CD4-positive, CD25-positive, alpha-beta regulatory T cell (primary cell): ENCODE measurements at regions not wholly inside any gene's neighbourhood (a gene's known extent, or its start where the extent isn't known, plus 50 kb on each side); places are given as distances from the start of the nearest gene placed in this dataset.

ENCODE experiments used
- ATAC-seq, 2 donors: fragments of 150-1000 bp; cut with Tn5 transposase; one replicate each; pipeline ENCODE4 v1.10.0; 2021; ENCODE audit warnings: low read depth in 2 of 2, moderate number of reproducible peaks in 2 of 2, moderate library complexity in 1 of 2
- DNase-seq, 3 donors: peaks; one replicate each; pipeline versions ENCODE4 v3.0.0 to v3.0.0-alpha.2; 2012 to 2022; ENCODE audit warnings: mixed read lengths in 1 of 3
- H3K27ac ChIP-seq: one replicate; pipeline ENCODE4 v1.7.0; 2013; ENCODE audit warnings: mild to moderate bottlenecking, low read length; ENCODE audit not compliant: insufficient read depth, poor library complexity, severe bottlenecking
- H3K27me3 ChIP-seq: one replicate; pipeline ENCODE4 v1.7.0; 2013; ENCODE audit warnings: low read length; ENCODE audit not compliant: control insufficient read depth, insufficient read depth
- H3K36me3 ChIP-seq: one replicate; pipeline ENCODE4 v1.7.0; 2013; ENCODE audit warnings: mild to moderate bottlenecking, low read length, moderate library complexity; ENCODE audit not compliant: control insufficient read depth, insufficient read depth
- H3K4me1 ChIP-seq: 2 replicates; pipeline ENCODE4 v1.7.0; 2013; ENCODE audit warnings: mild to moderate bottlenecking, low read length; ENCODE audit not compliant: insufficient read depth, control insufficient read depth, poor library complexity, severe bottlenecking
- H3K4me3 ChIP-seq: one replicate; pipeline ENCODE4 v1.7.0; 2013; ENCODE audit warnings: low read depth, mild to moderate bottlenecking, low read length, moderate library complexity
- H3K9me3 ChIP-seq, 2 experiments: 1 replicate in 1 of 2; 2 replicates in 1 of 2; pipeline ENCODE4 v1.7.0; 2013; ENCODE audit warnings: low read length in 2 of 2, mild to moderate bottlenecking in 1 of 2, moderate library complexity in 1 of 2; ENCODE audit not compliant: control insufficient read depth in 2 of 2
- H3K27ac Mint-ChIP-seq, 3 donors: one replicate each; pipeline ENCODE4 v1.8.0; 2020 to 2022; ENCODE audit warnings: mild to moderate bottlenecking in 3 of 3, mixed read lengths in 3 of 3, moderate library complexity in 2 of 3
- H3K27me3 Mint-ChIP-seq: one replicate; pipeline ENCODE4 v1.8.0; 2022; ENCODE audit warnings: mild to moderate bottlenecking, mixed read lengths
- H3K36me3 Mint-ChIP-seq: one replicate; pipeline ENCODE4 v1.8.0; 2020; ENCODE audit warnings: mixed read lengths
- H3K4me1 Mint-ChIP-seq, 4 donors: one replicate each; pipeline ENCODE4 v1.8.0; 2020 to 2022; ENCODE audit warnings: mixed read lengths in 4 of 4, mild to moderate bottlenecking in 1 of 4
- H3K4me3 Mint-ChIP-seq, 4 donors: one replicate each; pipeline ENCODE4 v1.8.0; 2020 to 2022; ENCODE audit warnings: mild to moderate bottlenecking in 4 of 4, mixed read lengths in 4 of 4, moderate library complexity in 3 of 4
- H3K9me3 Mint-ChIP-seq, 7 donors: one replicate each; pipeline ENCODE4 v1.8.0; 2020 to 2022; ENCODE audit warnings: mixed read lengths in 7 of 7, mild to moderate bottlenecking in 3 of 7, moderate library complexity in 2 of 7

DNA sequence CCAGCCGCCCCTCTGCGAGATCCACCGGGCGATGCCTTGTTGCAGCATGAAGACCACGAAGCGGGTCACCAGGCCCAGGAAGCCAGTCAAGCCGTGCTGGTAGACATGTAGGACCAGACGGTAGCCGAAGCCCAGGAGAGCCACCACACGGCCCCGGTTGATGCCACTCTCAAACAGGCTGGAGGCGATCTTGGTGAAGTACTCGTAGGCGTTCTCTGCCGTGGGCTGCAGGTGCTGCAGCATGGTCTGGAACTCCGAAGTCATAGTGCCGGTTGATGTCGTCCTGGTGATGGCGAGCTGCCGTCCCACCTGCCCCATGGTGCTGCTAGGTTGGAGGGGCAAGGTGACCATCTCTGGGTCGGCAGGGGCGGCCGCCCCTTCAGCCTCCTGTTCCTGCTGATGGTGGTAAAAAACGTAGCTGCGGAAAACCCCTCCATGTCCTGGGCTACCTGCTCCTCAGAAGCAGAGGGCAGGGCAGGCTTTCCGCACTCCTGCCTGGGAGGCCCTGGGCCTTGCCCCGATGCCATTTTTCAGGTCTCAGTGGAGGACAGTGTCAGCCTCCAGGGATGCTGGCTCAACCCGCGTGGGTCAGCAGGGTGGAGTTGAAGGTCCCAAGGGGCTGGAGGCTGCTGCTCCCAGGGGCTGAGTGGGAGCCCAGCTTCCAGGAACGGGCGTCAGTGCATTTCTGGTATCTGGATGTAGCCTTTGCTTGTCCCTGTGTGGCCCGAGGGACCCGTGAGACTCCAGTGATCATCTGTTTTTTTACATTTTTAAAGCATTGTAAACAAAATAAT lies 98.7 kb downstream of the ADAMTS15 start:
- Mint-ChIP-seq H3K27ac (no peak overlapping the region), H3K4me3 (no peak overlapping the region), H3K27me3 (peaks cover 18% of the 10 kb centered on the region), H3K36me3 (no peaks in the 10 kb centered on the region), H3K9me3 (peaks cover 0 to 2% (median 0%) of the 10 kb centered on the region in 7 donors), H3K4me1 (no peaks in the 10 kb centered on the region)
- Histone ChIP-seq H3K4me1 (no peaks in the 10 kb centered on the region), H3K36me3 (no peaks in the 10 kb centered on the region), H3K27me3 (peaks cover 2% of the 10 kb centered on the region), H3K27ac (no peak overlapping the region), H3K9me3 (no peaks in the 10 kb centered on the region), H3K4me3 (no peak overlapping the region)
- DNase-seq (no peak), ATAC-seq (no peak)

- Mint-ChIP-seq H3K27me3 (peaks cover 13% of the 10 kb centered on the region), H3K36me3 (no peaks in the 10 kb centered on the region), H3K27ac (peak overlapping the region in 1 of 3 donors; percentile 23), H3K4me1 (no peaks in the 10 kb centered on the region), H3K9me3 (peaks cover 0 to 2% (median 0%) of the 10 kb centered on the region in 7 donors), H3K4me3 (no peak overlapping the region)
- Histone ChIP-seq H3K4me3 (no peak overlapping the region), H3K27ac (no peak overlapping the region), H3K27me3 (no peaks in the 10 kb centered on the region), H3K36me3 (no peaks in the 10 kb centered on the region), H3K9me3 (no peaks in the 10 kb centered on the region), H3K4me1 (no peaks in the 10 kb centered on the region)
- DNase-seq: no peak
- no peak for ATAC-seq
These were observed 99.5 kb downstream of the ADAMTS15 start for GRCh38 chr11:130547761-130548490.

- H3K36me3 ChIP-seq: no peaks in the 10 kb centered on the region
- H3K9me3 ChIP-seq: no peaks in the 10 kb centered on the region
- H3K4me1 ChIP-seq: no peaks in the 10 kb centered on the region
- Mint-ChIP-seq H3K4me1 (no peaks in the 10 kb centered on the region), H3K27me3 (peaks cover 15% of the 10 kb centered on the region), H3K27ac (no peak overlapping the region), H3K9me3 (peaks cover 0 to 2% (median 0%) of the 10 kb centered on the region in 7 donors), H3K36me3 (no peaks in the 10 kb centered on the region), H3K4me3 (no peak overlapping the region)
- no peaks in the 10 kb centered on the region for H3K27me3 ChIP-seq
- ATAC-seq (no peak), DNase-seq (no peak)
- H3K4me3 ChIP-seq: no peak overlapping the region
- H3K27ac ChIP-seq: no peak overlapping the region
These were observed 100.0 kb downstream of the ADAMTS15 start for GRCh38 chr11:130548491-130548833.

- H3K36me3 ChIP-seq: no peaks in the 10 kb centered on the region
- Mint-ChIP-seq H3K27ac (peak overlapping the region in 1 of 3 donors; percentile 25), H3K9me3 (peaks cover 0 to 2% (median 0%) of the 10 kb centered on the region in 7 donors), H3K36me3 (no peaks in the 10 kb centered on the region), H3K27me3 (peaks cover 17% of the 10 kb centered on the region), H3K4me3 (no peak overlapping the region), H3K4me1 (no peaks in the 10 kb centered on the region)
- no peaks in the 10 kb centered on the region for H3K27me3 ChIP-seq
- H3K4me1 ChIP-seq: no peaks in the 10 kb centered on the region
- H3K4me3 ChIP-seq: no peak overlapping the region
- ATAC-seq (no peak), DNase-seq (no peak)
- H3K27ac ChIP-seq: no peak overlapping the region
- no peaks in the 10 kb centered on the region for H3K9me3 ChIP-seq
These were observed 101.1 kb downstream of the ADAMTS15 start for GRCh38 chr11:130549393-130549999.

GRCh38 chr11:130550150-130550549 lies 101.7 kb downstream of the ADAMTS15 start:
- no peak overlapping the region for H3K27ac Mint-ChIP-seq
- H3K27ac ChIP-seq: no peak overlapping the region
- peaks cover 15% of the 10 kb centered on the region for H3K27me3 Mint-ChIP-seq
- no peaks in the 10 kb centered on the region for H3K36me3 ChIP-seq
- H3K9me3 ChIP-seq: no peaks in the 10 kb centered on the region
- no peaks in the 10 kb centered on the region for H3K4me1 Mint-ChIP-seq
- H3K4me3 ChIP-seq: no peak overlapping the region
- H3K4me3 Mint-ChIP-seq: no peak overlapping the region
- no peaks in the 10 kb centered on the region for H3K4me1 ChIP-seq
- DNase-seq (no peak), ATAC-seq (no peak)
- H3K36me3 Mint-ChIP-seq: no peaks in the 10 kb centered on the region
- peaks cover 0 to 2% (median 0%) of the 10 kb centered on the region in 7 donors for H3K9me3 Mint-ChIP-seq
- H3K27me3 ChIP-seq: no peaks in the 10 kb centered on the region

DNA sequence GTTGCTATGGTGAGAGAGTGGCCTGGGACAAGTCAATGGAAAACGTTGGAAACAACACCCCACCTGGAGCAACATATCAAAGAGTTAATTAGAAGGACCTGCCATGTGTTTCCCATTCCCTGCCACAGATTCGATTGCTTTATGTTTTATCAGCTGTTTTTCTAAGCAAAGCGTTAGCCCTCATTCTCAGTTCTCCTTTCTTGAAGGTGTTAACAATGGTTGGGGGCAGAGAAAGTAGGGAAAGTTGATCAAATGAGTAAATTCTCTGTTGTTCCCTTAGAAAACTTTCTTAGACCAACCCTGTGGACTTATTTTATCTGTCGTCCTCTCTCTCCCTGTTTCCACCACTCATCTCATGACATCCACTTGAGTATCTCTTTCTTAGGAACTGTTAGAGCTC lies 102.5 kb downstream of the ADAMTS15 start:
- DNase-seq (no peak), ATAC-seq (no peak)
- no peaks in the 10 kb centered on the region for H3K4me1 Mint-ChIP-seq
- Histone ChIP-seq H3K27me3 (no peaks in the 10 kb centered on the region), H3K36me3 (no peaks in the 10 kb centered on the region), H3K4me3 (no peak overlapping the region), H3K9me3 (no peaks in the 10 kb centered on the region), H3K4me1 (no peaks in the 10 kb centered on the region), H3K27ac (no peak overlapping the region)
- peaks cover 0 to 2% (median 0%) of the 10 kb centered on the region in 7 donors for H3K9me3 Mint-ChIP-seq
- no peaks in the 10 kb centered on the region for H3K36me3 Mint-ChIP-seq
- H3K27ac Mint-ChIP-seq: no peak overlapping the region
- H3K27me3 Mint-ChIP-seq: peaks cover 8% of the 10 kb centered on the region
- H3K4me3 Mint-ChIP-seq: no peak overlapping the region

DNA sequence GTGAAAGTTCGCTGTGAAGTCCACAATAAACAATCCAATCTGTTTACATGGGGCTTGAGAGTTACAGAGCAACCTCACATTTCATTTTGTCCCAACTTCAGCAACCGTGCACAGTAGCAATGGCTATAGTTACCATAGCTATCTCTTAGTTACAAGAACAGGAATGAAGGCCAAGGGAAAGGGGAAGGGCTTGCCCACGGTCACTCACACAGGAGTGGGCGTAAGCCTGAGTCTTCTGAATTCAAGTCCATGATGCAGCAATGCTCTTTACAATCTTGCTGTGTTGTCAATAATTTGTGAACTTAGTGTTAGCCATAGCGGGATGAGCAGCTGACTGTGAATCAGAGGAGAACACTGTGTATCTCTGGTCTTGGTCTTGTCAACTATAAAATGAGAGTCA lies 102.9 kb downstream of the ADAMTS15 start:
- DNase-seq: no peak
- Mint-ChIP-seq H3K27ac (no peak overlapping the region), H3K27me3 (peaks cover 8% of the 10 kb centered on the region), H3K36me3 (no peaks in the 10 kb centered on the region), H3K4me1 (no peaks in the 10 kb centered on the region), H3K4me3 (no peak overlapping the region), H3K9me3 (peaks cover 0 to 2% (median 0%) of the 10 kb centered on the region in 7 donors)
- no peaks in the 10 kb centered on the region for H3K4me1 ChIP-seq
- no peaks in the 10 kb centered on the region for H3K27me3 ChIP-seq
- ATAC-seq: no peak
- H3K27ac ChIP-seq: no peak overlapping the region
- no peak overlapping the region for H3K4me3 ChIP-seq
- H3K36me3 ChIP-seq: no peaks in the 10 kb centered on the region
- no peaks in the 10 kb centered on the region for H3K9me3 ChIP-seq
